ENCODE measurements at regions not wholly inside any gene's neighbourhood (a gene's known extent, or its start where the extent isn't known, plus 50 kb on each side); places are given as distances from the start of the nearest gene placed in this dataset.
"Not testable (repeated sequence)": the region's sequence is repeated elsewhere in the genome, so short reads cannot be mapped to it uniquely, and the experiment has no call there.

DNA sequence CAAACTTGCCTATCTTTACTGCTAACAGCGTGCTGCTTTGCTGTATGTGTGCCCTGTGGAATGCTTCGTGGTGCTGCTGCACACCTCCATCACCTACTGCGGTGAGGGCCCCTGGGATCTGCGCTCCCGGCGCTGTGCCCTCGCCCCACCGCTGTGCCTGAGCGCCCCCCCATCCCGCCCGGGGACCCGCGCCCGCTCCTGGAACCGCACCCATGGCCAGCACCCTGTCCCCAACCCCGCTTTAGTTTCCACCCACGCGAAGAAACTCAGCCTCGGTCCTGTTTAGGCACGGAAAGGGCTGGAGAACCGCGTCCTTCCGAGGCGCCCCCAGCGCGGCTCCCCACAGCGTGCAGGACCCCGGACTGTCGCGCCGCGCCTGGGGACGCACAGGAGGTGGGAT, 373.4 kb downstream of the GOLGA6L6 start:
- FAIRE-seq: not testable (repeated sequence)

DNA sequence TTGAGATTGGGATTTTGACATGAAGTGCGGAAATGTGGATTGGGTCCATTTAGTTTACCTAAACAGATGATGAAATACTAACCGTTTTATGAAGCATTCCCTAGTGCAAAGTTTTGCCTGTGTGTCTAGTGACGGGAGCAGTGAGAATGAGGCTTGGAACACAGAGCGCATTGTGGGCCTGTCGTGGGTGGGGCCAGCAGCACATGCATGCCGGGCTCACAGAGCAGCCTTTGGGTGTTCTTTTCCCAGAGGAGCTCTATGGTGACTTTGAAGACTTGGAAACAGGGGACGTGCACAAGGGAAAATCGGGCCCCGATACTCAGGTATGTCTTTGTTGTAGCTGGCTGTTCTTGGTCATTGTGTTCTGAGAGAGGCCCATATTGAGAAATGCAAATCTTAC, 388.1 kb downstream of the GOLGA6L6 start:
- not testable (repeated sequence) for FAIRE-seq

DNA sequence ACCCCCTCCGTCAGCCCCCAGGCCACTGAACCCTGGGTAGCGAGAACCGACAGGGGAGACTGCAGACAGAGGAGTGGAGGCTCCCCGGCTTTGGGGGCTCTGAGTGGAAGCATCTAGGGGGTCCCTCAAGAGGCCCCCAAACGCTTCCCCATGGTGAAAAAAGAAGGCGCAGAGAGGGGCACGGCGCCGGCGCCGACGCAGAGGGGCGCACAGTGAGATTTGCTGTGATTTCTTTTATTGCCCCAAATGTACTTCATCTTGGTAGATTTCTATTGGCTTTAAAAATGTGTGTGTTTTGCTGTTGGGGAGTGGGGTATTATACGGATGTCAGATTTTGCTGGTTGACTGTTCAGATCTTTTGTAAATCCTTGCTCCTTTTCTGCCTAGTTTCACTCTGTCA, 392.9 kb downstream of the GOLGA6L6 start:
- FAIRE-seq: not testable (repeated sequence)

DNA sequence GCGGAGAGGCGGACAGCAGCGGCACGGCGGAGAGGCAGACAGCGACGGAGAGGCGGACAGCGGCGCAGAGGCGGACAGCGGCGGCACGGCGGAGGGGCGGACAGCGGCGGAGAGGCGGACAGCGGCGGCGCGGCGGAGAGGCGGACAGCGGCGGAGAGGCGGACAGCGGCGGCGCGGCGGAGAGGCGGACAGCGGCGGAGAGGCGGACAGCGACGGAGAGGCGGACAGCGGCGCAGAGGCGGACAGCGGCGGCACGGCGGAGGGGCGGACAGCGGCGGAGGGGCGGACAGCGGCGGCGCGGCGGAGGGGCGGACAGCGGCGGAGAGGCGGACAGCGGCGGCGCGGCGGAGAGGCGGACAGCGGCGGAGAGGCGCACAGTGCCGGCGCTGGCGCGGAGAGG, 393.6 kb downstream of the GOLGA6L6 start:
- not testable (repeated sequence) for FAIRE-seq

DNA sequence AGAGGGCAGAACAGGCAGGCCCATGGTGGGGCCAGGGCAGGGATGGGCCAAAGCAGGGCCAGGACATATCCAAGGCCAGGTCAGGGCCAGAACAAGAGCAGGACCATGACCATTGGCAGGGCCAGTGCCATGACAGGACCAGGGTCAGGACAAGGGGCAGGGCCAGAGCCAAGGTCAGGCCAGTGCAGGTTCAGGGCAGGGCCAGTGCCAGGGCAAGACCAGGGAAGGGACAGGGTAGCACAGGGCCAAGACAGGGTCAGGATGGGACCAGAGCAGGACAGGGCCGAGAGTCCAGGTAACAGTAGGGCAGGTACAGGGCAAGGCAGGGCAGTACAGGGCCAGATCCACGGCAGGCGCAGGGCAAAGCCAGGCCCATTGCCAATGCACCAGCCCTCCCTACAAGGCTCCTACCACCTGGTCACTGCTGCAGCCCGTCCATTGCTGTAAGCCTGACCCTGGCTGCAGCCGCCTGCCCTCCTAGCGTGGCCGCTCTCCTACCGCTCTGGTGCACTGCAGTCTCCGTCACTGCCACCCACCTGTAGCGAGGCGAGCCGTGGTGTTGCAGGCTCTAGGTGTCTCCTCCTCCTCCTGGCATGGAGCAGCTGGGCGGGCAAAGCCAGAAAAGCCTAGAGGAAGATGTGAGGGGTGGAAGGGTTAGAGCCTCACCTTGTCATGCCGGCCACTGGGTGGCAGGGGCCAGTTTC, 397.1 kb downstream of the GOLGA6L6 start:
- FAIRE-seq: not testable (repeated sequence)

DNA sequence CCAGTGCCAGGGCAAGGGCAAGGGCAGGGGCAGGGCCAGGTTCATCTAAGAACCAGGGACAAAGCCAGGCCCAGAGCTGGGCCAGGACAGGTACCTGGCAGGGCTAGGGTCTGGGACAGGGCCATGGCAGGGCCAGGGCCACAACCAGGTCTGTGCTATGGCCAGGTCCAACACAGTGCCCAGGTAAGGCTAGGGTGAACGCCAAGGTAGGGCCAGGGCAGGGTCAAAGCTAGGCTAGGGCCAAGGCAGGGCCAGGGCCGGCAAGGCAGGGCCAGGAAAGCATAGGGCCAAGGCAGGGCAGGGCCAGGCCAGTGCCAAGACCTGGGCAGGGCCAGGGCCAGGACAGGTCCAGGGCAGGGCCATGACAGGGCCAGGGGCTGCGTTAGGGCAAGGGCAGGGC, 398.7 kb downstream of the GOLGA6L6 start:
- not testable (repeated sequence) for FAIRE-seq

DNA sequence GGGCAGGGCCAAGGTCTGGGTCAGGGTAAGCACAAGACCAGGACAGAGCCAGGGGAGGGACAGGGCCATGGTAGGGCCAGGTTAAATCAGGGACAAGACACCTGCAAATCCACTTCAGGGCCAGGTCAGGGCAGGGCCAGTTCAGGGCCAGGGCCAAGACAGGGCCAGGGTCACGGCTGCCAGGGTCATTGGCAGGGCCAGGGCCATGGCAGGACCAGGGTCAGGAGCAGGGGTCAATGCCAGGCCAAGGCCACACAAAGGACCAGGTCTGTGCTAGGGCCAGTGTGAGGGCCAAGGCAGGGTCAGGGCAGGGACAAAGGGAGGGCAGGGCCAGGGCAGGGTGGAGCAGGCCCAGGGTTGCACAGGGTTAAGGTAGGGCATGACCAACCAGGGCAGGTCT, 399.2 kb downstream of the GOLGA6L6 start:
- FAIRE-seq: not testable (repeated sequence)

DNA sequence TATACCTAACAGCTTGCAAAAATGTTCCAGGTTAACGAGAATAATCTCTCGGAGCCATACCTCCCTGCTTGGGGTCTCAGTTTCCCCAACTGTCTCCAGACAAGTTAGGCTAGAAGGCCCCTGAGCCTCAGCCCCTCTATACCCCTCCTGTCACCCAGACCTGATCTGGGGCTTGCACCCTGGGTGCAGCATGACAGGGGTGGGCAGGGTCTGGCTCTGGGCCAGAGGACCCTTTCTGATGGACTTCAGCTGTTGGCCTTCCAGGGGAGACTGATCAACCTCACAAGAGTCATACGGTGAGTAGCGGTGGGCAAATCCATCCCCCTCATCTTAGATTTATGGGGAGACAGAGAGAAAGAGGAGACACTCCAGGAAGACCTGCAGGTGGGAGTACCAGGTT, 416.9 kb downstream of the GOLGA6L6 start:
- FAIRE-seq: not testable (repeated sequence)

DNA sequence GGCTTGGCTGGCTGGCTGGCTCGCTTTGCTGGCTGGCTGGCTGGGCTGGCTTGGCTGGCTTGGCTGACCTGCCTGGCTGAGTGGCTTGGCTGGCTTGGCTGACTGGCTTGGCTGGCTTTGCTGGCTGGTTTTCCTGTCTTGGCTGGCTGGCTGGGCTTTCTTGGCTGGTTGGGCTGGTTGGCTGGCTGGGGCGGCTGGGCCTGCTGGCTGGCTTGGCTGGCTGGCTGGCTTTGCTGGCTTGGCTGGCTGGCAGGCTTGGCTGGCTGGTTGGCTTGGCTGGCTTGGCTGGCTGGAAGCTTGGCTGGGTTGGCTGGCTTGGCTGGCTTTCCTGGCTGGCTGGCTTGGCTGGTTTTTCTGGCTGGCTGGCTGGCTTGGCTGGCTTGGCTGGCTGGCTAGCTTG, 435.6 kb downstream of the GOLGA6L6 start:
- FAIRE-seq: no peak

DNA sequence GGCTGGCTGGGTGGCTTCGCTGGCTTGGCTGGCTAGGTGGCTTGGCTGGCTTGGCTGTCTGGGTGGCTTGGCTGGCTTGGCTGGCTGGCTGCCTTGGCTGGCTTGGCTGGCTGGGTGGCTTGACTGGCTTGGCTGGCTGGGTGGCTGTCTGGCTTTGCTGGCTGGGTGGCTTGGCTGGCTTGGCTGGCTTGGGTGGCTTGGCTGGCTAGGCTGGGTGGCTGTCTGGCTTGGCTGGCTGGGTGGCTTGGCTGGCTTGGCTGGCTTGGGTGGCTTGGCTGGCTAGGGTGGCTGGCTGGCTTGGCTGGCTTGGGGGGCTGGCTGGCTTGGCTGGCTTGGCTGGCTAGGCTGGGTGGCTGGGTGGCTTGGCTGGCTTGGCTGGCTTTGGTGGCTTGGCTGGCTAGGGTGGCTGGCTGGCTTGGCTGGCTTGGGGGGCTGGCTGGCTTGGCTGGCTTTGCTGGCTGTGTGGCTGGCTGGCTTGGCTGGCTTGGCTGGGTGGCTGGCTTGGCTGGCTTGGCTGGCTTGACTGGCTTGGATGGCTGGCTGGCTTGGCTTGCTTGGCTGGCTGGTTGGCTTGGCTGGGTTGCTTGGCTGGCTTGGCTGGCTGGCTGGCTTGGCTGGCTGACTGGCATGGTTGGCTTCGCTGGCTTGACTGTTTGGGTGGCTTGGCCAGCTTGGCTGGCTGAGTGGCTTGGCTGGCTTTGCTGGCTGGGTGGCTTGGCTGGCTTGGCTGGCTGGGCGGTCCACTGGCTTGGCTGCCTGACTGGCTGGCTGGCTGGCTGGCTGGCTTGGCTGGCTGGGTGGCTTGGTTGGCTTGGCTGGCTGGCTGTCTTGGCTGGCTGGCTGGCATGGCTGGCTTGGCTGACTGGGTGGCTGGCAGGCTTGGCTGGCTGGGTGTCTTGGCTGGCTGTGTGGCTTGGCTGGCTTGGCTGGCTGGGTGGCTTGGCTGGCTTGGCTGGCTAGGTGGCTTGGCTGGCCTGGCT, 436.3 kb downstream of the GOLGA6L6 start:
- FAIRE-seq: not testable (repeated sequence)

DNA sequence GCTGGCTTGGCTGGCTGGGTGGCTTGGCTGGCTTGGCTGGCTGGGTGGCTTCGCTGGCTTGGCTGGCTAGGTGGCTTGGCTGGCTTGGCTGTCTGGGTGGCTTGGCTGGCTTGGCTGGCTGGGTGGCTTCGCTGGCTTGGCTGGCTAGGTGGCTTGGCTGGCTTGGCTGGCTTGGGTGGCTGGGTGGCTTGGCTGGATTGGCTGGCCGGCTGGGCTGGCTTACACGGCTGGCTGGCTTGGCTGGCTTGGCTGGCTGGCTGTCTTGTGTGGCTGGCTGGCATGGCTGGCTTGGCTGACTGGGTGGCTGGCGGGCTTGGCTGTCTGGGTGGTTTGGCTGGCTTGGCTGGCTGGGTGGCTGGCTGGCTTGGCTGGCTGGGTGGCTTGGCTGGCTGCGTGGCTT, 437.0 kb downstream of the GOLGA6L6 start:
- FAIRE-seq: not testable (repeated sequence)

DNA sequence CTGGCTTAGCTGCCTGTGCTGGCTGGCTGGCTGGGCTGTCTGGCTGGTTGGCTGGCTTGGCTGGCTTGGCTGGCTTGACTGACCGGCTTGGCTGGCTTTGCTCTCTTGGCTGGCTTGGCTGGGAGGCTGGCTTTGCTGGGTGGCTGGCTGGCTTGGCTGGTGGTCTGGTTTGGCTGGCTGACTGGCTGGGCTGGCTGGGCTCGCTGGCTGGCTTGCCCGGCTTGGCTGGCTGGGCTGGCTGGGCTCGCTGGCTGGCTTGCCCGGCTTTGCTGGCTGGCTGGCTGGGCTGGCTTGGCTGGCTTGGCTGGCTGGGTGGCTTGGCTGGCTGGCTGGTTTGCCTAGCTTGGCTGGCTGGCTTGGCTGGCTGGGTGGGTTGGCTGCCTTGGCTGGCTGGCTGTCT, 438.7 kb downstream of the GOLGA6L6 start:
- not testable (repeated sequence) for FAIRE-seq

DNA sequence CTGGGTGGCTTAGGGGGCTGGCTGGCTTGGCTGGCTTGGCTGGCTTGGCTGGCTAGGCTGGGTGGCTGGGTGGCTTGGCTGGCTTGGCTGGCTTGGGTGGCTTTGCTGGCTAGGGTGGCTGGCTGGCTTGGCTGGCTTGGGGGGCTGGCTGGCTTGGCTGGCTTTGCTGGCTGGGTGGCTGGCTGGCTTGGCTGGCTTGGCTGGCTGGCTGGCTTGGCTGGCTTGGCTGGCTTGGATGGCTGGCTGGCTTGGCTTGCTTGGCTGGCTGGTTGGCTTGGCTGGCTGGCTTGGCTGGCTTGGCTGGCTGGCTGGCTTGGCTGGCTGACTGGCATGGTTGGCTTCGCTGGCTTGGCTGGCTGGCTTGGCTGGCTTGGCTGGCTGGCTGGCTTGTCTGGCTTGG, 439.4 kb downstream of the GOLGA6L6 start:
- not testable (repeated sequence) for FAIRE-seq

DNA sequence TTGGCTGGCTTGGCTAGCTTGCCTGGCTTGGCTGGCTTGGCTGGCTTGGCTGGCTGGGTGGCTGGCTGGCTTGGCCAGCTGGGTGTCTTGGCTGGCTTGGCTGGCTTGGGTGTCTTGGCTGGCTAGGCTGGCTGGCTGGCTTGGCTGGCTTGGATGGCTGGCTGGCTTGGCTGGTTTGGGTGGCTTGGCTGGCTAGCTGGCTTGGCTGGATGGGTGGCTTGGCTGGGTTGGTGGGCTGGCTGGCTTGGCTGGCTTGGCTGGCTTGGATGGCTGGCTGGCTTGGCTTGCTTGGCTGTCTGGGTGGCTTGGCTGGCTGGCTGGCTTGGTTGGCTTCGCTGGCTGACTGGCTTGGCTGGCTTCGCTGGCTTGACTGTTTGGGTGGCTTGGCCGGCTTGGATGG, 440.3 kb downstream of the GOLGA6L6 start:
- FAIRE-seq: not testable (repeated sequence)

DNA sequence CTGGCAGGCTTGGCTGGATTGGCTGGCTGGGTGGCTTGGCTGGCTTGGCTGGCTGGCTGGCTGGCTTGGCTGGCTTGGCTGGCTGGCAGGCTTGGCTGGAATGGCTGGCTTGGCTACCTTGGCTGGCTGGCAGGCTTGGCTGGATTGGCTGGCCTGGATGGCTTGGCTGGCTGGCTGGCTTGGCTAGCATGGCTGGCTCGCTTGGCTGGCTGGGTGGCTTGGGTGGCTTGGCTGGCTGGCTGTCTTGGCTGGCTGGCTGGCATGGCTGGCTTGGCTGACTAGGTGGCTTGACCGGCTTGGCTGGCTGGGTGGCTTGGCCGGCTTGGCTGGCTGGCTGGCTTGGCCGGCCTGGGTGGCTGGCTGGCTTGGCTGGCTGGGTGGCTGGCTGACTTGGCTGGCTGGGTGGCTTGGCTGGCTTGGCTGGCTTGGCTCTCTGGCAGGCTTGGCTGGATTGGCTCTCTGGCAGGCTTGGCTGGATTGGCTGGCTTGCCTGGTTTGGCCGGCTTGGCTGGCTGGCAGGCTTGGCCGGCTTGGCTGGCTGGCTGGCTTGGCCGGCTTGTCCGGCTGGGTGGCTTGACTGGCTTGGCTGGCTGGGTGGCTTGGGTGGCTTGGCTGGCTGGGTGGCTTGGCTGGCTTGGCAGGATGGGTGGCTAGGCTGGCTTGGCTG, 440.9 kb downstream of the GOLGA6L6 start:
- not testable (repeated sequence) for FAIRE-seq

DNA sequence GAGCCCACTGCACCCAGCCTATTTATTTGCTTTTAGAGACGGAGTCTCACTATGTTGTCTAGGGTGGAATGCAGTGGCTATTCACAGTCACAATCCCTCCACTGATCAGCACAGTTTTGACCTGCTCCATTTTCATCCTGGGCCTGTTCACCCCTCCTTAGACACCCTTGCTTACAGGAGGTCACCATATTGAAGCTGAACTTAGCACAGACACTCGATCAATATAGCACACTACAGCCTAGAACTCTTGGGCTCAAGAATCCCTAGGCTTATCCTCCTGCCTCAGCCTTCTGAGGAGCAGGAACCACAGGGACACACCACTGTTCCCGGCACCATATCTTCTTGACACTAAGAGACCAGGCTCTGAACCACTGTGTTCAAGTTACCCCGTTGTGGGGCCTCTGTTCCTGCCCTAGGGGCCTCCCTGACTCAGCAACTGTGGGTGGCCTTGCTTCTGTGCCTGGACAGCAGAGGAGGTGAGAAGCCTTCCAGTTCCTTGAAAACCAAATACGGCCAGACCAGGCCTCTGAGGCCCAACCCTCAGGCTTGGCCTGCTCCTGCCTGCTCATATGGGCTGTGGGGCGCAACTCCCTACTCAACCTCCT, 445.8 kb downstream of the GOLGA6L6 start:
- not testable (repeated sequence) for FAIRE-seq

DNA sequence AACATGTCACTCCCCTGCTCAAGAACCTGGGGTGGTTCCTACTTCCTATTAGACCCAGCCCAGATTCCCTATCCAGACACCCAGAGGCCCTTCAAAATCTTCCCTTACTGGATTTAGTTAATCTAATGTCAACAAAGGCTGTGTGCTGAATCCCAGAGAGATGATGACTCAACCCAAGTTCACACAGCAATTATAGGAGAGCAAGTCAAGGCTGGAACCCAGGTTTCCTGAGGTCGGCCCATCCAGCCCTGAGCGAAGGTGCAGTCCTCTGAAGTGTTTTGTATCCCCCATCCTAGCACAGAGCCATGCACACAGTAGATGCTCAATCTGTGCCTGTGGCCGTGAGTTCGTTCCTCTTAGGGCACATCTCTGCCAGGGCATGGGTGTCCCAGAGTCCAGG, 452.1 kb downstream of the GOLGA6L6 start:
- FAIRE-seq: not testable (repeated sequence)

DNA sequence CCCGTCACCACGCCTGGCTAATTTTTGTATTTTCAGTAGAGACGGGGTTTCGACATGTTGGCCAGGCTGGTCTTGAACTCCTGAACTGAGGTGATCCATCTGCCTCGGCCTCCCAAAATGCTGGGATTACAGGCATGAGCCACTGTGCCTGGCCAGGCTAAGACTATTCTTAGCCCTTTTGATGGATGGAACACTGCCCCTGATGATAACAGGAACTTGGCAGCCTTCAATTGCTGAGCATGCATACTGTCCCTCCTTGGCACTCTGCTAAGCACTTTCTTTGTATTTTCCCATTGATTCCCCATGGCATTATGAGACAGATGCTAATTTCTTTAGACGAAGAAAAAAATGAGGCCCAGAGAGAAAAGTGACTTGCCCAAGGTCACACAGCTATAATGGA, 457.6 kb downstream of the GOLGA6L6 start:
- FAIRE-seq: not testable (repeated sequence)

DNA sequence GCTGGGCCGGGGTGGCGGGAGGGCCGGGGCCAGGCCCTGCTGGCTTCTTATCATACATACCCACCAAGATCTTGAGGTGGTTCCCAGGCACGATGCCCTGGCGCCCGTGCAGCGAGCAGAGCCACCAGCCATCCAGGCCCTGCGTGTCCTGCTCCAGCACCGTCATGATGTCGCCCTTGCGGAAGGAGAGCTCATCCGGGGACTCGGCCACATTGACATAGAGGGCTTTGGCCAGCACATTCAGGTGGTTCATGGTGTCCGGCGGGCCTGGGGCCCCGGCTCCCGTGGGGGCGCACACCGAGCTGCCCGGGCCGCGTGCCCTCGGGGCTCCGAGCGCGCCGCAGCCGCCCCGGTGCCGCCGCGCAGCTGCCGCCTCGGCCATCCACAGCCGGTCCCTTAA, 467.5 kb downstream of the GOLGA6L6 start:
- FAIRE-seq: not testable (repeated sequence)

DNA sequence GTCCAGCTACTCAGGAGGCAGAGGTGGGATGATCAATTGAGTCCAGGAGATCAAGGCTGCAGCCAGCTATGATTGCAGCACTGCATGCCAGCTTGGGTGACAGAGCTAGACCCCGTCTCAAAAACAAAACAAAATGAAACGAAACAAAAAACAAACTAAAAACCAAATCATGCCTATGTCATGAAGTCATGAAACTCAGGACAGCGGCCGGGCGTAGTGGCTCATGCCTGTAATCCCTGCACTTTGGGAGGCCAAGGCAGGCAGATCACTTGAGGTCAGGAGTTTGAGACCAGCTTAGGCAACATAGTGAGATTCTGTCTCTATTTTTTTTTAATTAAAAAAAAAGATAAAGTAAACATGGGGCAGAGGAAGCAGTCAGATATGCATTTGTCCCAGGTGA, 472.6 kb downstream of the GOLGA6L6 start:
- FAIRE-seq: not testable (repeated sequence)

DNA sequence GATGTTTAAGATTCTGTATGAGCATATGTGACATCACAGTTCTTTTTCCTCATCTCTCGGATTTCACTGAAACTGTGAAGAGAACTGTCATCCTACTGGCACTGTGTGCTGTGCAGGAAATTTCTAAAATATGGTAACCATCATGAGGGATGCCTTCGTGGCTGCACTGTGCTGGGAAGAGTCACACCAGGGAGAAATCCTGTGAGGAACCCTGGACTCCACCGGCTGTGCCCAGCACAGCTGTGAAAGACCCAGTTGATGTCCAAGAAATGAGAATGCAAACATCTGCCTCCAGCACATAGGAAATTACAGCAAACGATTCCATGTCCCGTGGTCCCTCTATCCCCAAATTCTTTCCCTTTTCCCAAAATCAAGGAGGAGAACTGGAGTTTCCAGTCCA, 475.4 kb downstream of the GOLGA6L6 start:
- FAIRE-seq: not testable (repeated sequence)

DNA sequence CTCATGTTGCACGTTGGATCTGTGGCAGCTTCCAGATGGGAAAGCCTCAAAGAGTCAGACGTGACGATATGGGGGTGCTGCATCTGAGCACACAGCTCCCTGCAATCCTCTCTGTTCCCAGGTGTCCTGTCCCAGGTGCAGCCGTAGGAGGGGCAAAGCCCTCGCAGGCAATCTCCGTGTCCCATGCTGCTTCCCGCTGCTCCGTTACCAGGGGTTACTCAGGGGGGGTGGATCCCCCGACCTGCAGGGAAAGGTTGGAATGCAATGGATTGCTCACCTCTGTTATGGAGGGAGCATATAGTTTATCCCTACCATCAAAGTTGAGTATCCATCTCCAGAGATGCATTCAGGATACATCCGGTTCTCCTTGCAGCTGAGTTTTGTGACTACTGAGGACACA, 476.1 kb downstream of the GOLGA6L6 start:
- FAIRE-seq: not testable (repeated sequence)

DNA sequence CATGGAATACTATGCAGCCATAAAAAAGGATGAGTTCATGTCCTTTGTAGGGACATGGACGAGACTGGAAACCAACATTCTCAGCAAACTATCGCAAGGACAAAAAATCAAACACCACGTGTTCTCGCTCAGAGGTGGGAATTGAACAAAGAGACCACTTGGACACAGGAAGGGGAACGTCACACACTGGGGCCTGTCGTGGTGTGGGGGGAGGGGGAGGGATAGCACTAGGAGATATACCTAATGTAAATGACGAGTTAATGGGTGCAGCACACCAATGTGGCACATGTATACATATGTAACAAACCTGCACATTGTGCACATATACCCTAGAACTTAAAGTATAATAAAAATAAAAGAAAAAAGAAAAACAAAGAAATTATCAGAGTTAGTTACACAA, 478.4 kb downstream of the GOLGA6L6 start:
- not testable (repeated sequence) for FAIRE-seq

Measured in islet of Langerhans (tissue), 1 donor.